Kidney (tissue), 13 donors: ENCODE measurements at regions not wholly inside any gene's neighbourhood (a gene's known extent, or its start where the extent isn't known, plus 50 kb on each side); places are given as distances from the start of the nearest gene placed in this dataset.

Source experiments
- DNase-seq, 5 donors: peaks; one replicate each; pipeline ENCODE4 v3.0.0-alpha.2; 2013 to 2020
- FAIRE-seq: peaks from 2 replicates; lab custom pipeline; 2012; peaks lifted over from hg19 to GRCh38; lab: Jason Lieb, UNC
- H3K27ac ChIP-seq, 2 donors: one replicate each; pipeline ENCODE4 v1.7.0; 2013; ENCODE audit warnings: low read depth in 2 of 2, low read length in 2 of 2, inconsistent platforms in 1 of 2
- H3K27me3 ChIP-seq: one replicate; pipeline ENCODE4 v1.7.1; 2013; ENCODE audit warnings: low read length, inconsistent platforms; ENCODE audit not compliant: control insufficient read depth, insufficient read depth
- H3K36me3 ChIP-seq, 3 donors: one replicate each; pipeline versions ENCODE4 v1.7.0 to v1.7.1; 2013; ENCODE audit warnings: low read length in 3 of 3, control low read depth in 1 of 3, inconsistent platforms in 1 of 3; ENCODE audit not compliant: insufficient read depth in 3 of 3, control insufficient read depth in 2 of 3
- H3K4me1 ChIP-seq, 3 donors: one replicate each; pipeline versions ENCODE4 v1.7.0 to v1.7.1; 2013; ENCODE audit warnings: low read length in 3 of 3, inconsistent platforms in 1 of 3, low read depth in 1 of 3; ENCODE audit not compliant: control insufficient read depth in 2 of 3, insufficient read depth in 2 of 3
- H3K4me3 ChIP-seq, 3 donors: one replicate each; pipeline versions ENCODE4 v1.7.0 to v1.8.1; 2013; ENCODE audit warnings: low read length in 3 of 3, control low read depth in 1 of 3, inconsistent platforms in 1 of 3
- H3K9ac ChIP-seq, 3 donors: one replicate each; pipeline versions ENCODE4 v1.7.0 to v1.7.1; 2013; ENCODE audit warnings: low read length in 3 of 3, control low read depth in 1 of 3, inconsistent platforms in 1 of 3
- H3K9me3 ChIP-seq, 3 donors: one replicate each; pipeline versions ENCODE4 v1.7.0 to v1.7.1; 2013; ENCODE audit warnings: low read length in 3 of 3, control low read depth in 1 of 3, inconsistent platforms in 1 of 3; ENCODE audit not compliant: control insufficient read depth in 2 of 3, insufficient read depth in 1 of 3
- intact Hi-C: fragments of 100-400 bp; cut with DNase I; formaldehyde crosslinking; loops from one replicate; pipeline ENCODE4 v1.11.1; 2022
- TF ChIP-seq, protein P1 (sequence below): IDR thresholded peaks from 3 replicates; pipeline ENCODE4 v1.5.1; 2012; ENCODE audit warnings: mild to moderate bottlenecking, moderate library complexity, borderline replicate concordance; ENCODE audit not compliant: insufficient read depth; ENCODE audit errors: extremely low read depth
- donor health status: control.
- donor health status: control.
- donor health status: control.
- donor health status: control.
- donor health status: control.
- donor health status: DM: yes; HTN: yes; CAD: no.
- donor health status: Normal renal cell carcinoma (clear cell type).

DNA sequence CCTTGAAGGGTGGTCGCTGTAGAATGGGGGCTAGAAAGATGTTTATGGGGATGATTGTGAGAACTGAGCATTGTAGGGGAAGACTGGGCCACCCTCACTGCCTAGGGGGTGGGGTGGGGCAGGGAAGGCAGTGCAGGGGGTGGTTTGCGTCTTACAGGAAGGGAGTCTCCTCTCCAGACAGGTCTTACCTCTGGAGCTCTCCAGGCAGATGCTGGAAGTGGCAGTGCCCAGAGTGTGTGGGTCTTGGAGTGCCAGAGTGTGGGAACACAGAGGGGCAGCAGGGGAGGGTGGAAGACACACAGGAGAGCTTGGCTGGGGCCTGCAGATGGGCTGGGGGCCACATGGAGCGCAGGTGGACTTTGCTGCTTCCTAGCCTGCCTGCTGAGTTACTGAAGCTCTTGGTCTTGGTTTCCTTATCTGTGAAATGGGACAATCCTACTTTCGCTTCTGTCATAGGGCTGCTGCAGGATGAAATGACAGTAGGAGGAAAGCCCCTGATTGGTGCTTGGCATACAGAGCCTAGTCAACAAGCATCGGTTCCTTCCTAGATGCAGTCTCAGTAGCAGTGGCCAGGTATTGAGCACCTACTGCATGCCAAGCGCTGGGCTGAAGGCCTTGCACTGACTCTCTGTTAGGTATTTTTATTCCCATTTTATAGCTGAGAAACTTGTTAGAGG is 118.3 kb downstream of the SLC25A47 start:
- H3K4me1 ChIP-seq = peaks cover 0 to 11% (median 5%) of the 10 kb centered on the region in 3 donors
- FAIRE-seq = no peak
- peak overlapping the region in 1 of 2 donors; percentile 65 for H3K27ac ChIP-seq
- no peaks in the 10 kb centered on the region for H3K9me3 ChIP-seq
- no peak overlapping the region for H3K4me3 ChIP-seq
- intact Hi-C loops = no loop called here
- no peaks in the 10 kb centered on the region for H3K36me3 ChIP-seq
- TF ChIP-seq, protein P1, sequence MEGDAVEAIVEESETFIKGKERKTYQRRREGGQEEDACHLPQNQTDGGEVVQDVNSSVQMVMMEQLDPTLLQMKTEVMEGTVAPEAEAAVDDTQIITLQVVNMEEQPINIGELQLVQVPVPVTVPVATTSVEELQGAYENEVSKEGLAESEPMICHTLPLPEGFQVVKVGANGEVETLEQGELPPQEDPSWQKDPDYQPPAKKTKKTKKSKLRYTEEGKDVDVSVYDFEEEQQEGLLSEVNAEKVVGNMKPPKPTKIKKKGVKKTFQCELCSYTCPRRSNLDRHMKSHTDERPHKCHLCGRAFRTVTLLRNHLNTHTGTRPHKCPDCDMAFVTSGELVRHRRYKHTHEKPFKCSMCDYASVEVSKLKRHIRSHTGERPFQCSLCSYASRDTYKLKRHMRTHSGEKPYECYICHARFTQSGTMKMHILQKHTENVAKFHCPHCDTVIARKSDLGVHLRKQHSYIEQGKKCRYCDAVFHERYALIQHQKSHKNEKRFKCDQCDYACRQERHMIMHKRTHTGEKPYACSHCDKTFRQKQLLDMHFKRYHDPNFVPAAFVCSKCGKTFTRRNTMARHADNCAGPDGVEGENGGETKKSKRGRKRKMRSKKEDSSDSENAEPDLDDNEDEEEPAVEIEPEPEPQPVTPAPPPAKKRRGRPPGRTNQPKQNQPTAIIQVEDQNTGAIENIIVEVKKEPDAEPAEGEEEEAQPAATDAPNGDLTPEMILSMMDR = no peak
- no peak for DNase-seq
- no peaks in the 10 kb centered on the region for H3K27me3 ChIP-seq
- H3K9ac ChIP-seq = no peak overlapping the region

DNA sequence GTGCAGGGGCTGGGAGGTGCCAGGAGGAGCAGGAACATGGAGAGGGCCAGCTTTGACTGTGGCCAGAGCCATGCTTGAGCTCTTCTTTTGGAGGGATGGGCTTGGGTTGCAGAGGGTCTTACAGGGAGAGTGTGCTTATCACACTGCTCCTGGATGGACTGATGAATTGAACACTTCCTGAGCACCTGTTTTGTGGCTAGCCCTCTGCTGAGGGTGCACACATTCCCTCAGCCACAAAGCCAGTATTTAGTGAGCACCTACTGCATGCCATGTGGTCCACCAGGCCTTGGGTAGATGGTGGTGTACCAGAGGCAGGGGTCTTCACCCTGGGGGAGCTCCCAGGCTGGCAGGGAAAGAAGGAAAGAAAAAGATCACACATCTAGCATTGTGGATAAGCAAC is 118.9 kb downstream of the SLC25A47 start:
- Histone ChIP-seq H3K9me3 (no peaks in the 10 kb centered on the region), H3K4me3 (no peak overlapping the region), H3K9ac (no peak overlapping the region), H3K27me3 (no peaks in the 10 kb centered on the region), H3K36me3 (no peaks in the 10 kb centered on the region), H3K4me1 (peaks cover 0 to 14% (median 5%) of the 10 kb centered on the region in 3 donors), H3K27ac (no peak overlapping the region)
- intact Hi-C loops = no loop called here
- TF ChIP-seq, protein P1 = no peak
- DNase-seq = no peak
- no peak for FAIRE-seq

DNA sequence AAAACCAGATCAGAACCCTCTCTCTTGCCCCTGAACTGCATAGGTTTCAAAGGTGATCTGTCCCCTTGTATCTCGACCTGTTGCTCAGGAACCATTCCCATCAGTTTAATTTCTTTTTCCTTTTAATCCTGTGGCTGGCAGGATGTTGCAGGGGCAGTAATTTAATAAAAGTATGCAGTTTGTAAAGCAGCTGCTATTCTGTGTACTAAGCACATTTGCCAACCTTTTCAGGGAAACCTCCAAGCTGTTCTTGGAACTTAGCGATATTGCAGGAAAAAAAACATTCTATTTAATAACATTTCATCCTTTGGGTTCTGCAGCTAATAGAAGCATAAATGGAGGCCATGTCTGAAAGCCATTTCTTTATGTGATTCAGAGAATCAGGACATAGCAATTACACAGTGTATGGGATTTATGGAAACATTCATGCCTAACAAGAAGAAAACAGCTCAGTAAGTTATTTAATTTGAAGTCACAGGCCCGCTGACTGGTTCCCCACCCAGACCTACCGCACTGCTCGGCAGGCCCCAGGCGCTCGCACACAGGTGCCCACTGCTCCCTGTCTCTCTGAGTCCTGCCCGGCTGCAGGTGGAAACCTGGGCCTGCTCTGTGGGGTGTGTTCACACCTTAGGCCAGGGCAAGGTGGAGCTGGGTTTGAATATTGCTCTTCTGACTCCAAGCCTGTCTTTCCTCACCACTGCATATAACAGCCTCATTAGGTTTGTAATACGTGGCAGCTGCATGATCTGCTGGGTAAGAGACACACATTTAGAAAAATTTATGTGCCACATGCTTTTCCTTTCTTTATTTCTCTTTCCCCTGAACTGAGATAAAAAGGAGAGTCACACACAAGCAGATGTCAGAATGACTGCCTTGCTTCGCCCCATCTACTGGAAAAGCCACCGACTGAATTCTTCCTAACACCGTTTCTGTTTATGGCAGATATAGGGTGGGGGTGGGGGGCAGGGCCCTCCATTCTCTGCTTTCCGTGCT is 119.7 kb downstream of the SLC25A47 start:
- FAIRE-seq = no peak
- intact Hi-C loops = no loop called here
- Histone ChIP-seq H3K27ac (no peak overlapping the region), H3K36me3 (no peaks in the 10 kb centered on the region), H3K4me3 (no peak overlapping the region), H3K9ac (no peak overlapping the region), H3K4me1 (peaks cover 0 to 14% (median 5%) of the 10 kb centered on the region in 3 donors), H3K27me3 (no peaks in the 10 kb centered on the region), H3K9me3 (no peaks in the 10 kb centered on the region)
- TF ChIP-seq, protein P1 = no peak
- peak in 1 of 5 donors; percentile 25 for DNase-seq
